Right lobe of liver (tissue), 6 donors: ENCODE measurements at regions not wholly inside any gene's neighbourhood (a gene's known extent, or its start where the extent isn't known, plus 50 kb on each side); places are given as distances from the start of the nearest gene placed in this dataset.
"Not testable (repeated sequence)": the region's sequence is repeated elsewhere in the genome, so short reads cannot be mapped to it uniquely, and the experiment has no call there.

Experiments
- ATAC-seq, 4 donors: fragments of 200-7000 bp; cut with Tn5 transposase; one replicate each; pipeline ENCODE4 v1.9.1; 2020; ENCODE audit warnings: mild to moderate bottlenecking in 4 of 4, moderate library complexity in 4 of 4
- DNase-seq, 3 donors: peaks; one replicate each; pipeline ENCODE4 v3.0.0-alpha.2; 2020
- H3K27ac ChIP-seq, 3 donors: fragments of 200-600 bp; one replicate each; pipeline ENCODE4 v1.8.0; 2022
- H3K27me3 ChIP-seq, 2 donors: fragments of 200-600 bp; one replicate each; pipeline ENCODE4 v1.8.0; 2022
- H3K36me3 ChIP-seq, 4 donors: fragments of 200-600 bp; sonication (generic) in 1 of 4; one replicate each; pipeline versions ENCODE4 v1.5.1 to v1.8.0; 2017 to 2022; ENCODE audit warnings: control low read depth in 1 of 4
- H3K4me1 ChIP-seq, 4 donors: fragments of 200-600 bp; sonication (generic) in 1 of 4; one replicate each; pipeline versions ENCODE4 v1.5.1 to v1.8.0; 2017 to 2022; ENCODE audit warnings: control low read depth in 1 of 4
- H3K4me3 ChIP-seq, 3 donors: fragments of 200-600 bp; one replicate each; pipeline ENCODE4 v1.8.0; 2022
- H3K9me3 ChIP-seq, 4 donors: fragments of 200-600 bp; sonication (generic) in 1 of 4; one replicate each; pipeline versions ENCODE4 v1.5.1 to v1.8.0; 2017 to 2022; ENCODE audit warnings: control low read depth in 1 of 4
- POLR2A ChIP-seq: fragments of 450-650 bp; IDR thresholded peaks from one replicate; pipeline ENCODE4 v1.6.1; 2017; ENCODE audit warnings: antibody characterized with exemption, mild to moderate bottlenecking
- WGBS: methylation state at CpG from one replicate; pipeline ENCODE4 v1.1.6; 2018; ENCODE audit warnings: low coverage, low lambda C conversion rate; ENCODE audit not compliant: insufficient coverage; ENCODE audit errors: missing lambda C conversion rate; 5-methylcytosine and 5-hydroxymethylcytosine counted together
- intact Hi-C, 2 donors: fragments of 100-400 bp; cut with DNase I; formaldehyde crosslinking; loops; one replicate each; pipeline versions ENCODE4 v1.11.2 to v1.14.1; 2022
- TF ChIP-seq, protein P1 (sequence below), 4 donors: fragments of 200-600 bp in 3 of 4; fragments of 450-650 bp in 1 of 4; IDR thresholded peaks; one replicate each; pipeline versions ENCODE4 v1.5.1 to v1.8.0; 2016 to 2022; ENCODE audit warnings: antibody characterized with exemption in 4 of 4, mild to moderate bottlenecking in 2 of 4
- donor health status: DM: no; HTN: yes; CAD: no.
- donor health status: DM: no; HTN: no; CAD: no.
- donor health status: DM: no; HTN: no; CAD: no.
- donor health status: DM: no; HTN: yes; CAD: no.
- donor health status: DM: no; HTN: yes; CAD: no.

DNA sequence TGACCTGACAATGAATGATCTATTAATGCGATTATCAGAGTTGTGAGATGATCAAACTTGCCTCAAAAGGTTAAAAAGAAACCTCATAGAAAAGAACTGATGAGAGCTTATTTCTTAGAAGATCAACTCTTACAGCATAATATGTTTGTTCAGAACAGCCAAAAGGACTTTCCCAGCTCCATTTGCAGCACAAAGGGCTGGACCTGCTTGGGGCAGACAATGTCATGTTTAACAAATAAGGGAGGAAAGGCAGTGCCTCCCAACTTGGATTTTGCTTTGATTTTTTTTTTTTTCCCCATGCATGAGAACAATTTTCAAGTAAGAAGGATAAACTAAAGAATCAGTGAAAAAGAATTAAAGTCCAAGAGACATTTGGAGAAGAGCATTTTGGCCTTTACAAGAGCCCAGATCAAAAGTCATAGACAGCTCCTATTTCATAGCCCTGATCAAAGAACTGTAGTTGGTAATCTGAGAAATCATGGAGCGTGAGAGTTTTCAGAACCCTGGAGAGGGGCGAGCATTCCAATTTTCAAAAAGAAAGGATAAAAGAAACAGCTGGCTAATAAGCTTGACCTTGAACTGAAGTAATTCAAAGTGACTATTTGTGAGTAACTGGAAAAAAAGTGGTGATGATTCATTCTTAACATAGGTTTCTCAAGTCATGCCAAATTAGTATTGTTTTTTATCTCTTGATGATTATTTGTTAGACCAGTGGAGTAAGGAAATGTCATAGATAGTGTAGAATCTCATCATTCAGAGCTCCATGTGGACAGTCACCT is 136.0 kb upstream of the CFAP20DC start:
- ATAC-seq, result no peak

DNA sequence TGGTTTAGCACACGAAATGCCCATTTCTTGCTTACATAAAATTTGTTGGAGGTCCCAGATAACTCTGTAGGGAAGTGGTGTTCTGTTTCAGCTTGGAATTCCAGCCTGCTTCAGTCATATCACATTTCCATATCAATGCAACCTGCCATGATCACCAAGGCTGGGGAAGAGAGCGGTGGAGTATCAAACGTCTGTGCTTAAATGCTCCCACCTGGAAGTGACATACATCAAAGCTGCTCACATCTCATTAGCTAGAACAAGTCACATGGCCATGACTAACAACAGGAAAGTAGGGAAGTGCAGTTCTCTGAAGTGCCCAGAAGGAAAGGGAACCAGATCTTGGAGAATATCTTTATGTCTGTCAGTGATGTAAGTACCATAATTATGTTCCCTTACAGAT is 130.2 kb upstream of the CFAP20DC start:
- intact Hi-C loops, result no loop called here
- TF ChIP-seq POLR2A, result no peak
- TF ChIP-seq, protein P1, sequence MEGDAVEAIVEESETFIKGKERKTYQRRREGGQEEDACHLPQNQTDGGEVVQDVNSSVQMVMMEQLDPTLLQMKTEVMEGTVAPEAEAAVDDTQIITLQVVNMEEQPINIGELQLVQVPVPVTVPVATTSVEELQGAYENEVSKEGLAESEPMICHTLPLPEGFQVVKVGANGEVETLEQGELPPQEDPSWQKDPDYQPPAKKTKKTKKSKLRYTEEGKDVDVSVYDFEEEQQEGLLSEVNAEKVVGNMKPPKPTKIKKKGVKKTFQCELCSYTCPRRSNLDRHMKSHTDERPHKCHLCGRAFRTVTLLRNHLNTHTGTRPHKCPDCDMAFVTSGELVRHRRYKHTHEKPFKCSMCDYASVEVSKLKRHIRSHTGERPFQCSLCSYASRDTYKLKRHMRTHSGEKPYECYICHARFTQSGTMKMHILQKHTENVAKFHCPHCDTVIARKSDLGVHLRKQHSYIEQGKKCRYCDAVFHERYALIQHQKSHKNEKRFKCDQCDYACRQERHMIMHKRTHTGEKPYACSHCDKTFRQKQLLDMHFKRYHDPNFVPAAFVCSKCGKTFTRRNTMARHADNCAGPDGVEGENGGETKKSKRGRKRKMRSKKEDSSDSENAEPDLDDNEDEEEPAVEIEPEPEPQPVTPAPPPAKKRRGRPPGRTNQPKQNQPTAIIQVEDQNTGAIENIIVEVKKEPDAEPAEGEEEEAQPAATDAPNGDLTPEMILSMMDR (IDR thresholded peaks at IDR 0.05), result no peak
- DNase-seq (no peak), ATAC-seq (no peak)
- no peaks in the 10 kb centered on the region for H3K27me3 ChIP-seq
- no peaks in the 10 kb centered on the region for H3K36me3 ChIP-seq
- WGBS, result 24% methylated on average over 2 of the region's 3 CpGs
- no peak overlapping the region for H3K27ac ChIP-seq
- H3K4me1 ChIP-seq, result no peaks in the 10 kb centered on the region
- H3K4me3 ChIP-seq, result no peak overlapping the region
- H3K9me3 ChIP-seq, result no peaks in the 10 kb centered on the region

More for the DNA sequence above, 136.0 kb upstream of the CFAP20DC start:
- intact Hi-C loops, result no loop called here
- Histone ChIP-seq H3K9me3 (no peaks in the 10 kb centered on the region), H3K36me3 (no peaks in the 10 kb centered on the region), H3K4me3 (no peak overlapping the region), H3K27me3 (no peaks in the 10 kb centered on the region), H3K4me1 (no peaks in the 10 kb centered on the region), H3K27ac (no peak overlapping the region)
- DNase-seq, result no peak
- TF ChIP-seq, protein P1 (IDR thresholded peaks at IDR 0.05), result no peak
- TF ChIP-seq POLR2A, result no peak
- 71% methylated on average over 3 of the region's 3 CpGs for WGBS

DNA sequence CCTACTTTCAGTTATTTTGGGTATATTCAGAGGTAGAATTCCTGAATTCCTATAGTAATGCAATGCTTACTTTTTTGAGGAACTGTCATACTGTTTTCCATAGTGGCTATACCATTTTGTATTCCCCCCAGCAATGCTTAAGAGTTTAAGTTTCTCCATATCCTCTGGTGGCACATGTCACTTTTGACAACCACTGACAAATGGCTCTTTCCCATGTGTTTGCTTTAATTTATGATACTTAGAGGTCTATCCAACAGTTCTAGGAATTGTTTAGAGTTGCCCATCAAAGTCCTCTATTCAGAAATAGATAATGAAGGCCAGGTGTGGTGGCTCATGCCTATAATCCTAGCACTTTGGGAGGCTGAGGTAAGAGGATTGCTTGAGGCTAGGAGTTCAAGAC is 128.9 kb upstream of the CFAP20DC start:
- no peaks in the 10 kb centered on the region for H3K27me3 ChIP-seq
- no peak for ATAC-seq
- no peak overlapping the region for H3K4me3 ChIP-seq
- intact Hi-C loops, result no loop called here
- TF ChIP-seq, protein P1 (IDR thresholded peaks at IDR 0.05), result no peak
- TF ChIP-seq POLR2A, result no peak
- H3K4me1 ChIP-seq, result no peaks in the 10 kb centered on the region
- no peaks in the 10 kb centered on the region for H3K9me3 ChIP-seq
- DNase-seq, result no peak
- no peaks in the 10 kb centered on the region for H3K36me3 ChIP-seq
- no peak overlapping the region for H3K27ac ChIP-seq

DNA sequence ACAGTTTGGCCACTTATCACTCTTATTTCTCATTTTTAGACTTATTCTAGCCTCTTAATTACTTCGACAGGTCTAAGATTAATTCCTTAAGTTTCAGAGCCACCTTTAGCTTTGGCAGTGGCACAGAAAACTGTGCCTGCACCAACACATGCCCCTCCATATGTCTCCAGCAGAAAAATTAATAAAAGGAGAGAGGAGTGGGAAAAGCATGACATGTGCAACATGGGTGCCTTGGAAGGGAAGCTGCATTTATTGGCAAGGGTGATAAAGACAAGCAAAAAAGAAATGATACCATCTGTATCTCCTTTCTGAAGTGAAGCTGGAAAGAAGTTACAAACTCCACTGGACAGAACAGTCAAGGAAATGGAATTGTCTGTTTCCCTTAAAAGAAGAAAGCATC is 121.7 kb upstream of the CFAP20DC start:
- intact Hi-C loops, result no loop called here
- WGBS, result 47% methylated on average over 1 of the region's 1 CpG
- Histone ChIP-seq H3K4me1 (no peaks in the 10 kb centered on the region), H3K36me3 (no peaks in the 10 kb centered on the region), H3K27me3 (no peaks in the 10 kb centered on the region), H3K4me3 (no peak overlapping the region), H3K9me3 (no peaks in the 10 kb centered on the region), H3K27ac (no peak overlapping the region)
- DNase-seq, result no peak
- no peak for ATAC-seq
- TF ChIP-seq, protein P1 (IDR thresholded peaks at IDR 0.05), result no peak
- no peak for TF ChIP-seq POLR2A

DNA sequence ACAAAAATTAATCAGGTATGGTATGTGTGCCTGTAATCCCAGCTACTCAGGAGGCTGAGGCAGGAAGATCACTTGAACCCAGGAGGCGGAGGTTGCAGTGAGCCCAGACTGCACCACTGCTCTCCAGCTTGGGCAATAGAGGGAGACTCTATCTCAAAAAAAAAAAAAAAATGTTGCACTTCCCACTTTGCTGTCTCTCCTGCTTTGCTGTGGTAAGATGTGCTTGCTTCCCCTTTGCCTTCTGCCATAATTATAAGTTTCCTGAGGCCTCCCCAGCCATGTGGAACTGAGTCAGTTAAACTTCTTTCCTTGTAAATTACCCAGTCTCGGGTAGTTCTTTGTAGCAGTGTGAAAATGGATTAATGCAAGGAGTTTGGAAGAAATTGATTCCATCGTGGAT is 120.3 kb upstream of the CFAP20DC start:
- H3K4me3 ChIP-seq, DNase-seq: not testable (repeated sequence)
- 59% methylated on average over 3 of the region's 3 CpGs for WGBS

More for the DNA sequence above, 120.3 kb upstream of the CFAP20DC start:
- H3K27me3 ChIP-seq, H3K9me3 ChIP-seq, ATAC-seq, H3K4me1 ChIP-seq, H3K36me3 ChIP-seq, H3K27ac ChIP-seq, intact Hi-C loops: not testable (repeated sequence)
